DMS153 (cell line): ENCODE measurements at regions not wholly inside any gene's neighbourhood (a gene's known extent, or its start where the extent isn't known, plus 50 kb on each side); places are given as distances from the start of the nearest gene placed in this dataset.

Experiments
- DNase-seq: peaks from one replicate; lab custom pipeline; 2025; lab: John Stamatoyannopoulos, UW

GRCh38 chr4:45094684-45095083 is 368.3 kb upstream of the GNPDA2 start:
- no peak for DNase-seq

GRCh38 chr4:45082101-45082500 is 355.7 kb upstream of the GNPDA2 start:
- no peak for DNase-seq

GRCh38 chr4:45079616-45080015 is 353.3 kb upstream of the GNPDA2 start:
- DNase-seq = no peak

GRCh38 chr4:45078201-45078600 is 351.8 kb upstream of the GNPDA2 start:
- DNase-seq = no peak

- no peak for DNase-seq
Observed at GRCh38 chr4:45072981-45073380, 346.6 kb upstream of the GNPDA2 start.

- DNase-seq = no peak
Observed at GRCh38 chr4:45064741-45065140, 338.4 kb upstream of the GNPDA2 start.

- DNase-seq = no peak
Observed at GRCh38 chr4:45063696-45064095, 337.3 kb upstream of the GNPDA2 start.

GRCh38 chr4:45062935-45063545 is 336.7 kb upstream of the GNPDA2 start:
- DNase-seq = no peak

GRCh38 chr4:45043911-45044310 is 317.6 kb upstream of the GNPDA2 start:
- no peak for DNase-seq

- DNase-seq = peak; percentile 56
Observed at GRCh38 chr4:45036677-45037076, 310.3 kb upstream of the GNPDA2 start.

- DNase-seq = no peak
Observed at GRCh38 chr4:45033676-45034419, 307.5 kb upstream of the GNPDA2 start.

GRCh38 chr4:45030059-45030458 is 303.7 kb upstream of the GNPDA2 start:
- DNase-seq = no peak

GRCh38 chr4:45007508-45007907 is 281.2 kb upstream of the GNPDA2 start:
- DNase-seq = no peak

GRCh38 chr4:45006078-45006477 is 279.7 kb upstream of the GNPDA2 start:
- no peak for DNase-seq

- DNase-seq = no peak
Observed at GRCh38 chr4:45004847-45005565, 278.6 kb upstream of the GNPDA2 start.

GRCh38 chr4:45004326-45004725 is 278.0 kb upstream of the GNPDA2 start:
- no peak for DNase-seq

GRCh38 chr4:44996276-44996845 is 270.0 kb upstream of the GNPDA2 start:
- no peak for DNase-seq

GRCh38 chr4:44988011-44988410 is 261.7 kb upstream of the GNPDA2 start:
- no peak for DNase-seq

- no peak for DNase-seq
Observed at GRCh38 chr4:44985938-44986337, 259.6 kb upstream of the GNPDA2 start.

GRCh38 chr4:44985152-44985551 is 258.8 kb upstream of the GNPDA2 start:
- DNase-seq = no peak

GRCh38 chr4:44984083-44984482 is 257.7 kb upstream of the GNPDA2 start:
- no peak for DNase-seq

GRCh38 chr4:44983083-44983482 is 256.7 kb upstream of the GNPDA2 start:
- peak; percentile 2 for DNase-seq

GRCh38 chr4:44978020-44978419 is 251.7 kb upstream of the GNPDA2 start:
- no peak for DNase-seq
